Transverse colon (tissue), 4 donors: ENCODE measurements at regions not wholly inside any gene's neighbourhood (a gene's known extent, or its start where the extent isn't known, plus 50 kb on each side); places are given as distances from the start of the nearest gene placed in this dataset.
"Not testable (repeated sequence)": the region's sequence is repeated elsewhere in the genome, so short reads cannot be mapped to it uniquely, and the experiment has no call there.

Experiments used
- DNase-seq: peaks from one replicate; pipeline ENCODE4 v3.0.0-alpha.2; 2019
- H3K27ac ChIP-seq, 4 donors: fragments of 200-600 bp; sonication (generic); 2 replicates each; pipeline ENCODE4 v1.5.1; 2016 to 2018; ENCODE audit warnings: inconsistent platforms in 4 of 4
- H3K27me3 ChIP-seq: fragments of 200-600 bp; sonication (generic); 2 replicates; pipeline ENCODE4 v1.5.1; 2017; ENCODE audit warnings: inconsistent platforms
- H3K36me3 ChIP-seq, 4 donors: fragments of 200-600 bp; sonication (generic); 2 replicates each; pipeline ENCODE4 v1.5.1; 2017 to 2019; ENCODE audit warnings: inconsistent platforms in 4 of 4
- H3K4me1 ChIP-seq, 4 donors: fragments of 200-600 bp; sonication (generic); 2 replicates each; pipeline ENCODE4 v1.5.1; 2017 to 2020; ENCODE audit warnings: inconsistent platforms in 4 of 4
- H3K4me3 ChIP-seq, 4 donors: fragments of 200-600 bp; sonication (generic); 1 replicate in 1 of 4; 2 replicates in 3 of 4; pipeline versions ENCODE4 v1.5.1 to v1.6.1; 2017 to 2019; ENCODE audit warnings: inconsistent platforms in 4 of 4
- H3K9me3 ChIP-seq, 2 donors: fragments of 200-600 bp; sonication (generic); 2 replicates each; pipeline ENCODE4 v1.5.1; 2017 to 2019; ENCODE audit warnings: inconsistent platforms in 2 of 2
- CTCF ChIP-seq, 5 experiments: fragments of 200-600 bp in 3 of 5; fragments of 450-650 bp in 2 of 5; sonication (generic) in 3 of 5; IDR thresholded peaks; 1 replicate in 2 of 5; 2 replicates in 3 of 5; pipeline ENCODE4 v1.5.1; 2016 to 2017; ENCODE audit warnings: antibody characterized with exemption in 5 of 5, inconsistent platforms in 3 of 5, mild to moderate bottlenecking in 2 of 5, moderate library complexity in 1 of 5
- EP300 ChIP-seq: sonication (generic); formaldehyde crosslinking; IDR thresholded peaks from one replicate; pipeline ENCODE4 v1.6.1; 2017; ENCODE audit warnings: antibody characterized with exemption, low read depth
- POLR2A ChIP-seq: fragments of 450-650 bp; IDR thresholded peaks from one replicate; pipeline ENCODE4 v1.6.1; 2016; ENCODE audit warnings: antibody characterized with exemption, mild to moderate bottlenecking, moderate library complexity
- POLR2AphosphoS5 ChIP-seq, 3 donors: sonication (generic); formaldehyde crosslinking; IDR thresholded peaks; one replicate each; pipeline ENCODE4 v1.6.1; 2016; ENCODE audit warnings: antibody characterized with exemption in 3 of 3
- WGBS, 2 donors: methylation state at CpG; one replicate each; pipeline ENCODE4 v1.1.5; 2018; ENCODE audit warnings: low coverage in 1 of 2; 5-methylcytosine and 5-hydroxymethylcytosine counted together
- in situ Hi-C, 4 donors: fragments of 200-750 bp; cut with MboI; loops; one replicate each; pipeline versions ENCODE4 v1.15.0 to v1.15.1; 2017; ENCODE audit warnings: low sequenced_read_pairs in 3 of 4, low pct_ligation_motif_present in 1 of 4, low pct_unique_long_range_greater_than_20kb in 1 of 4
- intact Hi-C: fragments of 100-400 bp; cut with DNase I; formaldehyde crosslinking; loops from one replicate; pipeline ENCODE4 v1.15.1; 2023; ENCODE audit warnings: low total_unique reads

- WGBS, 2 donors: 59 to 62% methylated on average over 3 of the region's 3 CpGs
- peaks cover 4% of the 10 kb centered on the region for H3K27me3 ChIP-seq
- H3K4me1 ChIP-seq: peaks cover 0 to 7% (median 6%) of the 10 kb centered on the region in 4 donors
- no peaks in the 10 kb centered on the region for H3K36me3 ChIP-seq
- H3K27ac ChIP-seq: no peak overlapping the region
- DNase-seq: no peak
- intact Hi-C loops (no loop called here), in situ Hi-C loops (loop anchor here in 2 of 4 donors (10.0 to 25.0 kb wide), 2 partner anchors 211 to 719 kb away; no protein-coding TSS in a partner anchor)
- no peak overlapping the region for H3K4me3 ChIP-seq
- H3K9me3 ChIP-seq: no peaks in the 10 kb centered on the region
- no peak for TF ChIP-seq EP300
- TF ChIP-seq CTCF (IDR thresholded peaks at IDR 0.05): no peak
- TF ChIP-seq POLR2A: no peak
- no peak for TF ChIP-seq POLR2AphosphoS5 (IDR thresholded peaks at IDR 0.05)
These were observed 104.9 kb upstream of the ABCC4 start for GRCh38 chr13:95406176-95406575.

GRCh38 chr13:95411428-95412040 is 110.3 kb upstream of the ABCC4 start:
- in situ Hi-C loops (loop anchor here in 1 of 4 donors (25.0 kb wide), 1 partner anchor 724 kb away; no protein-coding TSS in a partner anchor), intact Hi-C loops (no loop called here)
- Histone ChIP-seq H3K36me3 (no peaks in the 10 kb centered on the region), H3K27ac (no peak overlapping the region), H3K27me3 (no peaks in the 10 kb centered on the region), H3K4me3 (no peak overlapping the region), H3K4me1 (no peaks in the 10 kb centered on the region), H3K9me3 (no peaks in the 10 kb centered on the region)
- 36 to 45% methylated on average over 5 to 7 of the region's 7 CpGs for WGBS, 2 donors
- no peak for DNase-seq
- TF ChIP-seq POLR2AphosphoS5 (IDR thresholded peaks at IDR 0.05) (no peak), POLR2A (no peak), EP300 (no peak), CTCF (IDR thresholded peaks at IDR 0.05) (no peak)

GRCh38 chr13:95418946-95419345 is 117.7 kb upstream of the ABCC4 start:
- Histone ChIP-seq H3K36me3 (no peaks in the 10 kb centered on the region), H3K27me3 (no peaks in the 10 kb centered on the region), H3K4me3 (no peak overlapping the region), H3K4me1 (no peaks in the 10 kb centered on the region), H3K9me3 (no peaks in the 10 kb centered on the region), H3K27ac (no peak overlapping the region)
- WGBS, 2 donors: 58% methylated on average over 4 of the region's 4 CpGs; no CpG with 5 or more reads in 1 of the 2 donors
- intact Hi-C loops (no loop called here), in situ Hi-C loops (loop anchor here in 1 of 4 donors (25.0 kb wide), 1 partner anchor 732 kb away; no protein-coding TSS in a partner anchor)
- DNase-seq: no peak
- TF ChIP-seq EP300: no peak
- TF ChIP-seq CTCF (IDR thresholded peaks at IDR 0.05): no peak
- TF ChIP-seq POLR2A: no peak
- no peak for TF ChIP-seq POLR2AphosphoS5 (IDR thresholded peaks at IDR 0.05)

- intact Hi-C loops (no loop called here), in situ Hi-C loops (loop anchor here in 1 of 4 donors (25.0 kb wide), 1 partner anchor 733 kb away; no protein-coding TSS in a partner anchor)
- DNase-seq: no peak
- 47 to 53% methylated on average over 2 to 8 of the region's 8 CpGs for WGBS, 2 donors
- Histone ChIP-seq H3K27me3 (no peaks in the 10 kb centered on the region), H3K4me1 (no peaks in the 10 kb centered on the region), H3K4me3 (no peak overlapping the region), H3K9me3 (no peaks in the 10 kb centered on the region), H3K36me3 (no peaks in the 10 kb centered on the region), H3K27ac (no peak overlapping the region)
- TF ChIP-seq POLR2A (no peak), EP300 (no peak)
These were observed 119.2 kb upstream of the ABCC4 start for GRCh38 chr13:95420501-95420900.

GRCh38 chr13:95426631-95427030 is 125.4 kb upstream of the ABCC4 start:
- no peak overlapping the region for H3K27ac ChIP-seq
- H3K9me3 ChIP-seq: no peaks in the 10 kb centered on the region
- TF ChIP-seq POLR2AphosphoS5 (IDR thresholded peaks at IDR 0.05) (no peak), EP300 (no peak), POLR2A (no peak), CTCF (IDR thresholded peaks at IDR 0.05) (no peak)
- no peak overlapping the region for H3K4me3 ChIP-seq
- intact Hi-C loops: no loop called here
- in situ Hi-C loops: no loop called here
- 87 to 94% methylated on average over 4 to 6 of the region's 6 CpGs for WGBS, 2 donors
- no peaks in the 10 kb centered on the region for H3K27me3 ChIP-seq
- DNase-seq: no peak
- H3K4me1 ChIP-seq: no peaks in the 10 kb centered on the region
- H3K36me3 ChIP-seq: no peaks in the 10 kb centered on the region

GRCh38 chr13:95430525-95430924 is 122.0 kb upstream of the CLDN10 start:
- DNase-seq, H3K4me1 ChIP-seq, H3K27me3 ChIP-seq, H3K9me3 ChIP-seq, intact Hi-C loops, in situ Hi-C loops, H3K4me3 ChIP-seq, H3K27ac ChIP-seq, H3K36me3 ChIP-seq: not testable (repeated sequence)
- WGBS, 2 donors: 69 to 86% methylated on average over 1 to 6 of the region's 6 CpGs
